ENCODE measurements at regions not wholly inside any gene's neighbourhood (a gene's known extent, or its start where the extent isn't known, plus 50 kb on each side); places are given as distances from the start of the nearest gene placed in this dataset.

- no peak for DNase-seq
Measured at GRCh38 chr14:84657911-84658310, 872.0 kb upstream of the FLRT2 start.

GRCh38 chr14:84670796-84671195, 859.1 kb upstream of the FLRT2 start:
- DNase-seq, result no peak

- no peak for DNase-seq
Measured at GRCh38 chr14:84671776-84672175, 858.2 kb upstream of the FLRT2 start.

- no peak for DNase-seq
Measured at GRCh38 chr14:84674636-84675035, 855.3 kb upstream of the FLRT2 start.

GRCh38 chr14:84686550-84686949, 843.4 kb upstream of the FLRT2 start:
- DNase-seq, result no peak

GRCh38 chr14:84688297-84689025, 841.5 kb upstream of the FLRT2 start:
- DNase-seq, result no peak

GRCh38 chr14:84694161-84694560, 835.8 kb upstream of the FLRT2 start:
- no peak for DNase-seq

- DNase-seq, result no peak
Measured at GRCh38 chr14:84704601-84705000, 825.3 kb upstream of the FLRT2 start.

- no peak for DNase-seq
Measured at GRCh38 chr14:84707830-84708229, 822.1 kb upstream of the FLRT2 start.

- DNase-seq, result no peak
Measured at GRCh38 chr14:84708865-84709264, 821.1 kb upstream of the FLRT2 start.

- no peak for DNase-seq
Measured at GRCh38 chr14:84726471-84726870, 803.5 kb upstream of the FLRT2 start.

- no peak for DNase-seq
Measured at GRCh38 chr14:84749191-84749955, 780.6 kb upstream of the FLRT2 start.

- no peak for DNase-seq
Measured at GRCh38 chr14:84750284-84750683, 779.7 kb upstream of the FLRT2 start.

- DNase-seq, result no peak
Measured at GRCh38 chr14:84750763-84751554, 779.0 kb upstream of the FLRT2 start.

- DNase-seq, result no peak
Measured at GRCh38 chr14:84751745-84752144, 778.2 kb upstream of the FLRT2 start.

GRCh38 chr14:84760489-84761126, 769.3 kb upstream of the FLRT2 start:
- no peak for DNase-seq

GRCh38 chr14:84767434-84767833, 762.5 kb upstream of the FLRT2 start:
- no peak for DNase-seq

GRCh38 chr14:84770030-84770429, 759.9 kb upstream of the FLRT2 start:
- no peak for DNase-seq

- DNase-seq, result no peak
Measured at GRCh38 chr14:84777356-84777755, 752.6 kb upstream of the FLRT2 start.

- DNase-seq, result no peak
Measured at GRCh38 chr14:84782902-84783301, 747.0 kb upstream of the FLRT2 start.

GRCh38 chr14:84783511-84783910, 746.4 kb upstream of the FLRT2 start:
- no peak for DNase-seq

GRCh38 chr14:84785996-84786395, 743.9 kb upstream of the FLRT2 start:
- no peak for DNase-seq

GRCh38 chr14:84789012-84789411, 740.9 kb upstream of the FLRT2 start:
- DNase-seq, result no peak
